GM23248 (cell line): ENCODE measurements at regions not wholly inside any gene's neighbourhood (a gene's known extent, or its start where the extent isn't known, plus 50 kb on each side); places are given as distances from the start of the nearest gene placed in this dataset.

Experiments
- EZH2 ChIP-seq: fragments of 200-600 bp; sonication (generic); IDR thresholded peaks from 2 replicates; pipeline ENCODE4 v1.6.1; 2018; ENCODE audit warnings: antibody characterized with exemption, mild to moderate bottlenecking; ENCODE audit not compliant: insufficient read depth, poor library complexity, severe bottlenecking
- EZH2phosphoT487 ChIP-seq: fragments of 200-600 bp; sonication (generic); IDR thresholded peaks from 2 replicates; pipeline ENCODE4 v1.6.1; 2018; ENCODE audit warnings: antibody characterized with exemption, moderate library complexity, mild to moderate bottlenecking, low read depth; ENCODE audit not compliant: insufficient read depth

DNA sequence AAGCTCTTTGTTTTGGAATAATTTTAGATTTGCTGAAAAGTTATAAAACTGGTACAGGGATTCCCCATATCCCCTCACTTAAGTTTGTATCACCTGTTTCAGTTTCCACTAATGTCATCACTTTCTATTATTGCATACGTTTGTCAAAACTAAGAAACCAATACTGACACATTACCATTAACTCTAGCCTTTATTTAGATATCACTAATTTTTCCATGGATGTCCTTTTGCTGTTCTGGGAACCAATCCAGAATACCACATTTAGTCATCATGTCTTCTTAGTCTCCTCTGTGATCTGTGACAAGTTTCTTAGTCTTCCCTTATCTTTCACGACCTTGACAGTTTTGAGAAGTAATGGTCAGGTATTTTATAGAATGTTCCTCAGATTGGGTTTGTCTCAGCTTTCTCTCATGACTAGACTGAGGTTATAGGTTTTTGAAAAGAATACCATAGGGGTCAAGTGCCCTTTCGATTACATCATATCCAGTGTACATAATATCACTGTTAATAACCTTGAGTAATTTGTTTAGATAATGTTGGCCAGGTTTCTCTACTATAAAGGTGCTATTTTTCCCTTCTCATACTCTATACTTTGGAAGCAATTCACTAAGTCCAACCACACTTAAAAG lies 51.9 kb upstream of the NMUR2 start:
- no peak for TF ChIP-seq EZH2
- no peak for TF ChIP-seq EZH2phosphoT487
